ENCODE measurements at regions not wholly inside any gene's neighbourhood (a gene's known extent, or its start where the extent isn't known, plus 50 kb on each side); places are given as distances from the start of the nearest gene placed in this dataset.

DNA sequence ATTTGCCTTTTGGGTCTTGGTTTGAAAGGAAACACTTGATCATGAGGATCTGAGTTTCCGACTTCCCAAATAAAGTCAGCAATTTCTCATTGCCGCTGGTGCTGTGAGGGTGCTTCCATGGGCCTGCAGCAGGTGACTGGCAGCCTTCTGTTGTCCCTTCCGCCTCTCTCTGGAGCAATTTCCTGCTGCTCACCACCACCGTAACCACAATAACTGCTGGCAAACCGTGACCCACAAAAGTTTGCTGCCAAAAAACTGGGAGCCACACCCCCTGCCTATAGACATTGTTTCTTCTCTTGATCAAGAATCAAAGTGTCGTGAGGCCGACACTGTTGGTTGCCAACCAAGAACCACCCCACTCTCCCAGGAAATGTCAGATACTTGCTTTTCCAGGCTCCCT, 164.0 kb downstream of the NR2F2 start:
- Histone ChIP-seq H3K4me3 (ENCODE audit: insufficient read length, low read depth) (no peak overlapping the region), H3K9me3 (ENCODE audit: insufficient read depth, low read length) (no peaks in the 10 kb centered on the region; the same call in 1 of the 2 replicates), H3K4me1 (ENCODE audit: insufficient read depth, insufficient read length) (peaks cover 4% of the 10 kb centered on the region), H3K27me3 (ENCODE audit: insufficient read depth, insufficient read length) (peaks cover 8% of the 10 kb centered on the region), H3K36me3 (ENCODE audit: insufficient read depth, insufficient read length, low read length) (no peaks in the 10 kb centered on the region), H3K9ac (ENCODE audit: insufficient read length, low read depth) (no peak overlapping the region)
- TF ChIP-seq YY1 (IDR thresholded peaks at IDR 0.05; ENCODE audit: insufficient read depth, insufficient read length): no peak
- no peak for TF ChIP-seq ZNF274 (IDR thresholded peaks at IDR 0.05; ENCODE audit: low read depth, low read length)
- no peak for TF ChIP-seq SUZ12 (IDR thresholded peaks at IDR 0.05; ENCODE audit: extremely low read depth, insufficient read depth, insufficient read length)
- no peak for DNase-seq (ENCODE audit: low read depth, low spot score)

- DNase-seq (ENCODE audit: low read depth, low spot score): no peak
- Histone ChIP-seq H3K27me3 (ENCODE audit: insufficient read depth, insufficient read length) (peaks cover 8% of the 10 kb centered on the region), H3K36me3 (ENCODE audit: insufficient read depth, insufficient read length, low read length) (no peaks in the 10 kb centered on the region), H3K9me3 (ENCODE audit: insufficient read depth, low read length) (no peaks in the 10 kb centered on the region; the same call in 1 of the 2 replicates), H3K4me1 (ENCODE audit: insufficient read depth, insufficient read length) (peaks cover 4% of the 10 kb centered on the region), H3K9ac (ENCODE audit: insufficient read length, low read depth) (no peak overlapping the region), H3K4me3 (ENCODE audit: insufficient read length, low read depth) (no peak overlapping the region)
- TF ChIP-seq YY1 (IDR thresholded peaks at IDR 0.05; ENCODE audit: insufficient read depth, insufficient read length): no peak
- no peak for TF ChIP-seq SUZ12 (IDR thresholded peaks at IDR 0.05; ENCODE audit: extremely low read depth, insufficient read depth, insufficient read length)
- TF ChIP-seq ZNF274 (IDR thresholded peaks at IDR 0.05; ENCODE audit: low read depth, low read length): no peak
Measured at GRCh38 chr15:96495386-96495785, 164.9 kb downstream of the NR2F2 start.

DNA sequence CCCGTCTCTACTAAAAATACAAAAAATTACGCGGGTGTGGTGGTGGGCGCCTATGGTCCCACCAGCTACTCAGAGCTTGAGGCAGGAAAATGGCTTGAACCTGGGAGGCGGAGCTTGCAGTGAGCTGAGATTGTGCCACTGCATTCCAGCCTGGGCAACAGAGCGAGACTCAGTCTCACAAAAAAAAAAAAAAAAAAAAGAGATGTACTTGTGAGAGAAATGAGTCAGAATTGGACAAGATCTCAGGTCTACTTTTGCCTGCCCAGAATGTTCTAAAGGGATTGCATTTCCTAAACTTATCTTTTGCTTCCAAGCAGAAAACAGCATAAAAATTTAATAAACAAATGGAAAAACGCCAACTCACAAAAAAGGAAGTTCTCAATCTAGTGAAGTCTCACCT, 167.5 kb downstream of the NR2F2 start:
- Histone ChIP-seq H3K27me3 (ENCODE audit: insufficient read depth, insufficient read length) (peaks cover under 1% of the 10 kb centered on the region), H3K36me3 (ENCODE audit: insufficient read depth, insufficient read length, low read length) (no peaks in the 10 kb centered on the region), H3K9ac (ENCODE audit: insufficient read length, low read depth) (no peak overlapping the region), H3K4me1 (ENCODE audit: insufficient read depth, insufficient read length) (peaks cover under 1% of the 10 kb centered on the region), H3K9me3 (ENCODE audit: insufficient read depth, low read length) (no peaks in the 10 kb centered on the region), H3K4me3 (ENCODE audit: insufficient read length, low read depth) (no peak overlapping the region)
- no peak for DNase-seq (ENCODE audit: low read depth, low spot score)
- TF ChIP-seq SUZ12 (IDR thresholded peaks at IDR 0.05; ENCODE audit: extremely low read depth, insufficient read depth, insufficient read length): no peak
- no peak for TF ChIP-seq YY1 (IDR thresholded peaks at IDR 0.05; ENCODE audit: insufficient read depth, insufficient read length)
- TF ChIP-seq ZNF274 (IDR thresholded peaks at IDR 0.05; ENCODE audit: low read depth, low read length): no peak

GRCh38 chr15:96500508-96500907, 170.0 kb downstream of the NR2F2 start:
- DNase-seq (ENCODE audit: low read depth, low spot score): no peak
- Histone ChIP-seq H3K9me3 (ENCODE audit: insufficient read depth, low read length) (no peaks in the 10 kb centered on the region), H3K27me3 (ENCODE audit: insufficient read depth, insufficient read length) (no peaks in the 10 kb centered on the region), H3K9ac (ENCODE audit: insufficient read length, low read depth) (no peak overlapping the region), H3K4me1 (ENCODE audit: insufficient read depth, insufficient read length) (no peaks in the 10 kb centered on the region), H3K4me3 (ENCODE audit: insufficient read length, low read depth) (no peak overlapping the region), H3K36me3 (ENCODE audit: insufficient read depth, insufficient read length, low read length) (no peaks in the 10 kb centered on the region)
- TF ChIP-seq SUZ12 (IDR thresholded peaks at IDR 0.05; ENCODE audit: extremely low read depth, insufficient read depth, insufficient read length): no peak

- TF ChIP-seq ZNF274 (IDR thresholded peaks at IDR 0.05; ENCODE audit: low read depth, low read length) (no peak), YY1 (IDR thresholded peaks at IDR 0.05; ENCODE audit: insufficient read depth, insufficient read length) (no peak), SUZ12 (IDR thresholded peaks at IDR 0.05; ENCODE audit: extremely low read depth, insufficient read depth, insufficient read length) (no peak)
- H3K4me3 ChIP-seq (ENCODE audit: insufficient read length, low read depth): no peak overlapping the region
- H3K9me3 ChIP-seq (ENCODE audit: insufficient read depth, low read length): no peaks in the 10 kb centered on the region
- no peaks in the 10 kb centered on the region for H3K27me3 ChIP-seq (ENCODE audit: insufficient read depth, insufficient read length)
- DNase-seq (ENCODE audit: low read depth, low spot score): no peak
- no peaks in the 10 kb centered on the region for H3K4me1 ChIP-seq (ENCODE audit: insufficient read depth, insufficient read length)
- no peaks in the 10 kb centered on the region for H3K36me3 ChIP-seq (ENCODE audit: insufficient read depth, insufficient read length, low read length)
- H3K9ac ChIP-seq (ENCODE audit: insufficient read length, low read depth): no peak overlapping the region
Measured at GRCh38 chr15:96501362-96501761, 170.9 kb downstream of the NR2F2 start.

DNA sequence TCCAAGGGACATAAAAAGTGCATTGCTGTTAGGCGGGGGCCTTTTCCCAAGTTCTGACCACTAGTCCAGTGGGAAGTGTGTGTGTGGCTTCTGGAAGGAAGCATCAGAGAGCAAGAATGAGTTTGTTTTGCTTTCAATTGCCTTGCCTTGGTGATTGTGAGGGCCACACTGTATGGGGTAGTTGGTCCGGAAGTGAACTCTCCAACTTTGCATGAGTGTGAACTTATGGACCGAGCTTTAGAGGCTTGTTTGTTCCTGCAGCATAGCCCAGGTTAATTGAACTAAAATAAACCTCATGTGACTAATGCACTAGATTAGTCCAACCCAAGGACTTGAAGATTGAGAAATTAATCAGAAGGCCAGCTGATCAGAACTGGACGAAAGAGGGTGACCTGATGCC, 171.7 kb downstream of the NR2F2 start:
- no peak for DNase-seq (ENCODE audit: low read depth, low spot score)

GRCh38 chr15:96503276-96503675, 172.8 kb downstream of the NR2F2 start:
- H3K27me3 ChIP-seq (ENCODE audit: insufficient read depth, insufficient read length): no peaks in the 10 kb centered on the region
- TF ChIP-seq SUZ12 (IDR thresholded peaks at IDR 0.05; ENCODE audit: extremely low read depth, insufficient read depth, insufficient read length) (no peak), ZNF274 (IDR thresholded peaks at IDR 0.05; ENCODE audit: low read depth, low read length) (no peak), YY1 (IDR thresholded peaks at IDR 0.05; ENCODE audit: insufficient read depth, insufficient read length) (no peak)
- no peaks in the 10 kb centered on the region for H3K9me3 ChIP-seq (ENCODE audit: insufficient read depth, low read length)
- H3K4me1 ChIP-seq (ENCODE audit: insufficient read depth, insufficient read length): no peaks in the 10 kb centered on the region
- H3K9ac ChIP-seq (ENCODE audit: insufficient read length, low read depth): no peak overlapping the region
- H3K4me3 ChIP-seq (ENCODE audit: insufficient read length, low read depth): no peak overlapping the region
- no peak for DNase-seq (ENCODE audit: low read depth, low spot score)
- H3K36me3 ChIP-seq (ENCODE audit: insufficient read depth, insufficient read length, low read length): no peaks in the 10 kb centered on the region

More for the DNA sequence above, 171.7 kb downstream of the NR2F2 start:
- no peak for TF ChIP-seq YY1 (IDR thresholded peaks at IDR 0.05; ENCODE audit: insufficient read depth, insufficient read length)
- no peak for TF ChIP-seq ZNF274 (IDR thresholded peaks at IDR 0.05; ENCODE audit: low read depth, low read length)
- TF ChIP-seq SUZ12 (IDR thresholded peaks at IDR 0.05; ENCODE audit: extremely low read depth, insufficient read depth, insufficient read length): no peak
- no peaks in the 10 kb centered on the region for H3K36me3 ChIP-seq (ENCODE audit: insufficient read depth, insufficient read length, low read length)
- no peaks in the 10 kb centered on the region for H3K27me3 ChIP-seq (ENCODE audit: insufficient read depth, insufficient read length)
- no peaks in the 10 kb centered on the region for H3K9me3 ChIP-seq (ENCODE audit: insufficient read depth, low read length)
- no peak overlapping the region for H3K9ac ChIP-seq (ENCODE audit: insufficient read length, low read depth)
- H3K4me1 ChIP-seq (ENCODE audit: insufficient read depth, insufficient read length): no peaks in the 10 kb centered on the region
- H3K4me3 ChIP-seq (ENCODE audit: insufficient read length, low read depth): no peak overlapping the region

DNA sequence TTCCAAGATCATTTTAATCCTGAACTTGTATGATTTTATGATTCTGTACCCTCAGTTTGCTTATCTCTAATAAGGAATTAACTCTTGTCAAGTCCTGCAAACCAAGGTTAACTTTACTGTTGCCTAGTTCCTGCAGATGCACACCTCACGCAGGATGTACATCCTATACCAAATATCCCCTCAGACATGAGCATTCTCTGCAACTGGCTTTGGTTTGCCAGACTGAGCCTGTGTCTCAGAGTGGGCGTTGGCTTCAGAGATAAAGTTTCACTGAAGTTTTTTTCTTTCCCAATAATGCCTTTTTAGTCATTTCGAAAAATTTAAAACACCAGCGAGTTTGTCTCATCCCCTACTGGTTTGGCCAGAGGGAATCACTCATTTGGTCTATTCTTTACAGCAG, 173.9 kb downstream of the NR2F2 start:
- H3K4me1 ChIP-seq (ENCODE audit: insufficient read depth, insufficient read length): no peaks in the 10 kb centered on the region
- H3K36me3 ChIP-seq (ENCODE audit: insufficient read depth, insufficient read length, low read length): no peaks in the 10 kb centered on the region
- H3K4me3 ChIP-seq (ENCODE audit: insufficient read length, low read depth): no peak overlapping the region
- no peak overlapping the region for H3K9ac ChIP-seq (ENCODE audit: insufficient read length, low read depth)
- H3K27me3 ChIP-seq (ENCODE audit: insufficient read depth, insufficient read length): no peaks in the 10 kb centered on the region
- H3K9me3 ChIP-seq (ENCODE audit: insufficient read depth, low read length): no peaks in the 10 kb centered on the region
- no peak for TF ChIP-seq SUZ12 (IDR thresholded peaks at IDR 0.05; ENCODE audit: extremely low read depth, insufficient read depth, insufficient read length)
- TF ChIP-seq ZNF274 (IDR thresholded peaks at IDR 0.05; ENCODE audit: low read depth, low read length): no peak
- no peak for TF ChIP-seq YY1 (IDR thresholded peaks at IDR 0.05; ENCODE audit: insufficient read depth, insufficient read length)
- no peak for DNase-seq (ENCODE audit: low read depth, low spot score)
